NCI-H146 treated with DMSO at 0.1 percent for 48 hours (cell line): ENCODE measurements at regions not wholly inside any gene's neighbourhood (a gene's known extent, or its start where the extent isn't known, plus 50 kb on each side); places are given as distances from the start of the nearest gene placed in this dataset.

Source experiments
- DNase-seq: peaks from one replicate; lab custom pipeline; 2025; ENCODE audit not compliant: unreplicated experiment; lab: John Stamatoyannopoulos, UW

DNA sequence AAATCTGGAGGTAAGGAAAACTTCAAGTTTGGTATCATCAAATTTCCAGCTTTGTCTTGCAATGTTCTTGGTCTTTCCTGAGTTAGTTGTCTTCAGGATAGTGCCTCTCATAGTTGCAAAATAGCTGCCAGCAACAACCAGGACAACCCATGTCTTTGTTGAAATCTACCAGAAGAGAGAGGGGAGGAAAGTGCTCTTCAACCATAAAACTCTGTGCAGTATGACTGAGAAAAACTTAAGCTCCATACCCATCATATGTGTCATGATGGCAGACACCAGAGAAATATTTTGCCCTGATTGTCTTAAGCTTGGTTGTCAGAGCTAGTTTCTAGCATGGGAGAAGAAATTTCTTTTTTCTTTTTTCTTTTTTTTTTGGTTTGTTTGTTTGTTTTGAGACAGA, 103.3 kb downstream of the SPRY2 start:
- no peak for DNase-seq

DNA sequence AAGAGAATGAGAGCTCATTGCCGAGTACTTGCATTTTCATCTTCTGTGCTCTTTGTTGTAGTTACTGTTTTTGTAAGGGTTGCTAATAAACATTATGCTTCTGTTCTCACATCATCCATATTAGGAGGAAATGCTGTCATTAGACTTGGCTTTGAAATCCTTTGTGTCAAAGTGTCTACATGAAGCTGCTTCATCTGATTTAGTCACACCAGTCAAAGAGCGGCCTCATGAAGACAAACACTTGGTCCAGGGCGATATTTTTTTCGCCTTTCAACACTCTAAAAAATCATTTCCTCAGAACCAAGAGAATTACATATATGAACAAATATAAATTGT, 105.0 kb downstream of the SPRY2 start:
- no peak for DNase-seq

DNA sequence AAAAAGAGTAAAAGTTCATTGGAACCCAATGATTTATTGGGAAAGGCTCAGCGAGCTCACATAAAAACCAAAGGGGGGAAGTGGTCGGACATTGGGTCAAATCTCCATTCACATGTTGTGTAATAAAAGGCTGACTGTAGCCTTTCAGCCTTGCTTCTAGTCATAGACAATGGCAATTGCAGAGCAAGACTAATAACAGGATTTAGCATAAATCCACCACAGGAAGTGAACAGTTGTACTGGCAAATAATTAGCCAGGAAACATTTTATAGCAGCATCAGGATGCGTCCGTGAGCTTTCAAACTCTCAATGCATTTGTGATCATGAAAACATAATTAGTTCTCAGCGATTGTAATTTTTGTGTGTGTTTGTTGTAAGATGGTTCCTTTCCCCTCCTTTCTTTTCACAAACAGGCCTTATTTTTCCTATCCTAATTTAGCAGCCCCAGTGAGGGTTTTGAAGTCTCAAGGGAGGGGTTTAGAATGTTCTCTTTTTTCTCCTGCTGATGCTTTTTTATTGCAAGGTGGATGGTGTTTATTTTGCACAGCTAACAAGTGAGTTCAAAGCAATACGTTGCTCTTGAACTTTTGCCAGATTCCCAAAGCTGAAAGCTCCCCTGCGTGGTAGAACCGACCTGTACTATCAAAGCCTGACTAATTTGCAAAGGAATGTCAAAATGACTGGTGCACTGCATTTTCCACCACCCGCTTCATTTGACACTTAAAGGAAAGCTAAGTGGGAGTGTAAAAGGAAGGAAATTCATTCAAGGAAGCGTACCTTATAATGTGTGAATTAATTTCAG, 105.6 kb downstream of the SPRY2 start:
- DNase-seq, result no peak

DNA sequence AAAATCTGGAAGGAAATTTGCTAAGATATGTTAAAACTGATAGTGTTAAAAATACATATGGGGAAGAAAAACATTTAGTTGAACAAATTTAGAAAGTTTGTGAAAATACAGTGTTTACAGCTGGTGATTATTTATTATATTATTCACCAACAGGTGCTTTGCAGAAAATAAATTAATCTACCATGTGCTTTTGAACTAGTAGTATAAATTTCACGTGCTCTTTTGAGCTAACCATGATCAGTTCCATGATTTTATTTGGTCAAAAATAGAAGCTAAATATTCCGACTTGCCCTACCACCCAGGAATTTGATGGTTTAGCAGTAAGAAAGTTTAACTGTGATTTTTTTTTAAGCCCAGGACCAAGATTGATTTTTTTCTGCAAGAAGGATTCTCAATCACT, 113.3 kb downstream of the SPRY2 start:
- DNase-seq, result no peak

DNA sequence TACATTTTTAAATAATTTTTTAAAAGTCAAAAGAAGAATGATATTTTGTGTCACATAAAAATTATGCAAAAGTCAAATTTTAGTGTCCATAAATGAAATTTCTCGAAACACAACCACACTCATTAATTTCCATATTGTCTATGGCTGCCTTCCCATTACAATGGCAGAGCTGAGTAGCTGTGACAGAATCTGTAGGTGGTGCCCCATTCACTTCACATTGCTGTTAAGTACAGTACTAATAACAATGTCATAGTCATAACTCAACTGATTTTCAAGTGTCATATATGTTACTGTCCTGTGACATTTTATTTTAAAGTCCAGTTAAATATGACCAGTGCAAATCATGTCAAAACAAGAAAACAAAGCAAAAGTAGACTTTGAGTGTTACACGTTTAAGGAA, 114.3 kb downstream of the SPRY2 start:
- no peak for DNase-seq

DNA sequence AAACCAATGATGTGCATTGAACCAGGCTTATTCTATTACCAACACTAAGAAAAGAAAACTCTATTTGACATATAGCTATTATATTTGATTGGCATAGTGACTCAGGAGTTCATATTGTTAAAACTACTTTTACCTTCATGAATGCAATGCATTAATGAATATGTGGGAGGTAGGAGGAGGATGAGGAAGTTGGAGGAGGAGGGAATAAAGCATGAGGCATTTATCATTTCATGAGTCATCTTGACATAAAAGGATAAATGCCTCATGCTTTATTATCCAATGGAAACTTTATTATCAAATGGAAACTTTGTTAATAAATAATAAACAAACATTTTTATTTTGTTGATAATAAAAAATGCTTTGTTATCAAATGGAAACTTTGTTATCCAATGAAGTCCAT, 116.5 kb downstream of the SPRY2 start:
- DNase-seq, result no peak

DNA sequence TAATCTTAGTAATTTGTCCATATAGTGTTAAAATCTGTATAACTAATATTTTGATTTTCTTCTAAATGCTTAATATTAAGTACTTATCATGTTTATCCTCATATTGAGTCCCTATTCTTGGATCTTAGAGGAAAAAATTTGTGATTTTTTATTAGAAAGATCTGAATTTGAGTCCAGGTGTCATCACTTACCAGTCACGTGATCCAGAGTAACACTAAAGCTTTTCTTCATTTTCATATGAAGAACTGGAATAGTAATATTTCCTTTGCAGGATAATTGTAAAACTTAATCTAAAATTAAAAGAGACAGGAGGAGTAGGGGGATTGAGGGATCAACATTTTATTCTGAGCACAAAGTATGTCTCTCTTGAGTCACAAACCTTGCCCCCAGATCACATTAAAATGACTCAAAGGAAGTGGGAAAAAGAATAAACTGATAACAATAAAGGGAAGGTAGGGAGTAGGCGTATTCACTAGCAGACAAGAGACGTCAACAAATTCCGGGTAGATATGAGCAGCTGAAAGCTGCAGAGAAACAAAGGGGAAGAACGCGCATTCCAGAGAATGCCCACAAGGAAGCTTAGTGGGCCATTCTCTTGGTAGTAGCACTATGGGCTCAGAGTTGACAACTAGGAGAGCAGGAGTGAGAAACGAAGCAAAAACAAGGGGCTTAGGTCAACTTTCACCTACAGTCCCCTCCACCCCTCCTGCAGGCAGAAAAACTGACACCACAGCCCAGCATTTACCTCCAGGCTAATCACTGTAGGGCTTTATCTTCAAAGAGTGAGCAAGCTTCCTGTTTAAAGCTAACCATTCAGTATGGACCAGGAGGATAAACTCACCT, 123.1 kb downstream of the SPRY2 start:
- no peak for DNase-seq

DNA sequence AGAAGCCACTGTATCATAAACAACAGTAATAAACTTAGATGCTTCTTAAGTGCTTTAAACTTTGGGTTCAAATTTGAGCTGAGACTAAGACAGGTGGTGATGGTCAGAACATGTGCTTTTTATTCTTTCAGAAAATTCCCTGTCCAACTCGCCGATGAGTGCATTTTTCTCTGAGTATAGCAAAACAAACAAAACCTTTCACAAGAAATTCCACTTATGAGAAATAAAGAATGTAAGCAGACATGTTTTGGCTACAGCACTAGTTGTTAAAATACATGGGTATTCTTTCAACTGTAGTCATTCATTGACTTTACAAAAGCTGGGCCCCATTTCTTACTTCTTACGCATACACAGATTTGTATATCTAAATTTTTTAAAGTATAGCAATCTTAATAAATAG, 125.6 kb downstream of the SPRY2 start:
- DNase-seq, result no peak

DNA sequence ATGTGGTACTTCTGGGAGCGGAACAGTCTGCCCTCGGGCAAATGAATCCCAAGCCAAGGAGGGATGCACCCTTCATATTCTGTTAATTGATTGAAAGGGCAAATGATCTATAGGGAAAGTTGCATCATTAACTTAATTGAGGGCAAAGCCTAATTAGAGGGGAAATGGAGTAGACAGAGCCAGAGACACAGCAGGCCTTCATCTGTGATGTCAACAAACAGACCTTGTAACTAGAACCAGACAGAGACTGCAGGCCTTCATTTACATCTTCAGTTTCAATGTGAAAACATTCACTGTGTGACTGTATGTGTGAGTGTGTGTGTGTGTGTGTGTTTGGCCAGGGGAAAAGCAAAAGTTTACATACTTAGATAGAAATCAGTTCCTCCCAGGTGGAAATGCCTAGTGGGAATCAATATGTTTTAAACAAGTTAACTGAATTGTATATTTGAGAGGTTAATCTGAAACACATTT, 126.4 kb downstream of the SPRY2 start:
- DNase-seq, result peak; percentile 15

DNA sequence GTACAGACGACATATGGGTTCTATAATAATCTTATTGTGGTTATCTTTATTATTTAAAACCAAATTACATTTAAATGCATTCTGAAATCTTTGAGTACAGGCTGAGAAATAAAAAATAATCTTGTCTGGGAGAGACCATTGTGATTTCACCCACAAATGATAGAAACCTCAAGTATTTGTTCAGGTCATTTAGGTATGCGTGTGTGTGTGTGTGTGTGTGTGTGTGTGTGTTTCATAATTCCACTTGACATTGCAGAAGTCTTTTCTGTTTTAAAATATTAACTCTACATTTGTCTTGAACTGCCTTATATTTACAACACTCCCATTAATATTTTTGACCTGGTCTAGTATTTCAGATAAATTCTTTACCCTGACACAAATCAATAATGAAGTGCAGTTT, 126.9 kb downstream of the SPRY2 start:
- DNase-seq, result no peak

DNA sequence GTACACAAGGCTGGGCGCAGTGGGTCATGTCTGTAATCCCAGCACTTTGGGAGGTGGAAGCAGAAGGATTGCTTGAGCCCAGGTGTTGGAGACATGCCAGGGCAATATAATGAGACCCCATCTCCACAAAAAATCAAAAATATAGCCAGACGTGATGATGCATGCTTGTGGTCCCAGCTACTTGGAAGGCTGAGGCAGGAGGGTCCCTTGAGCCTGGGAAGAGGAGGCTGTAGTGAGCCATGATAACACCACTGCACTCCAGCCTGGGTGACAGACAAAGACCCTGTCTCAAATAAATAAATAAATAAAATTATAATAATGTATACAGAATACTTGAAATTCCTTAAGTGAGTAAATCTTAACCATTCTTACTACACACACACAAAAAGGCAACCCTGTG, 127.7 kb downstream of the SPRY2 start:
- DNase-seq, result no peak

DNA sequence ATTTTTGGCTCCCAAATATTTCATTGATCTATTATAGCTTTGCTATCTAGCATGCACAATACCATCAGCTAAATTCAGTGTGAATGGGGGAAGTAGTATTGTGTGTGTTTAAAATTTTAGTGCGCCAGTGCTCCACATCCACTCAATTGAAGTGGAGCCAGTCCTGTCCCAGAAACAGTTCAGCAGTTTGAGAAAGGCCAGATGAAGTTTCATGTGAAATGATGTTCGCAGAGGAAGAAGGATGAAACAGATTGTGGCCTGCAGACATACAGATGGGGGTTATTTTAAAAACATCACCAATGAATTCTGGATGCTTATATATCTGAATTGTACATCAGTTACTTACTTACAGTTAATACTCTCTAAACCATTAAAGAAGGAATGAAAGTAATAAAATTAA, 129.4 kb downstream of the SPRY2 start:
- no peak for DNase-seq

DNA sequence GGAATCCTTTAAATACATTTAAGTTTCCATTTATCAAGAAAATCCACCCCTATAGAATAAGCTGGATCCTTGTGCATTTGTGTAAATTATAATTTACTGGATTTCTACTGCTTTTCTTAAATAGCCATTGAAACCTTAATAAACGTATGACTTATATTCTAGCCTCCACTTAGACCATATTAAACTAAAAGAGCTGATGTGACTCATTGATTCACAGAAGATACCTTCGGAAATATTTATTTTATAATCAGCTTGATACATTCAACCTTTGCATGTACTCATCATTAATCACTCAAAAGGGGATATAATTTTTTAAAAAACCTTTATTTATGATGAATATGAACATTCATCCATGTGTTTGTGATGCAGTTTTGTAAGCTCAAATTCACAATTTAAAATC, 136.3 kb downstream of the SPRY2 start:
- DNase-seq, result no peak

DNA sequence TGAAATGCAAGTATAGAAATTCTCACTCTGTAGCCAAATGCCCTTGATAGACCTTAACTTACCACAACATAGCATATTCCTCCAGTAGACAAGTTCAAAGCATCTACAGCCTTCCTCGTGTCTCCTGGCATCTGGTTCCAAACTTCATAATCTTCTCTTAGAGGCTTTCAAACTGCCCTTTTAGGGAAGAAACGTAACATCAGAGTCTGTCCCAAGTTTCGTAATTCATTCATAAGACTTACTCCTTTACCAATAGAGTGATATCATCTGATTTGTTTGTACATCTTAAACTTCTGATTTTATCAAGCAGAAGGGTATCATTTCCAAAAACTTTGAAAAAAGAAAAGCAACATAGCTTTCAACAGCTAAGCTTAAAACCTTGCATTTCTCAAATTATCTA, 137.4 kb downstream of the SPRY2 start:
- DNase-seq, result no peak

DNA sequence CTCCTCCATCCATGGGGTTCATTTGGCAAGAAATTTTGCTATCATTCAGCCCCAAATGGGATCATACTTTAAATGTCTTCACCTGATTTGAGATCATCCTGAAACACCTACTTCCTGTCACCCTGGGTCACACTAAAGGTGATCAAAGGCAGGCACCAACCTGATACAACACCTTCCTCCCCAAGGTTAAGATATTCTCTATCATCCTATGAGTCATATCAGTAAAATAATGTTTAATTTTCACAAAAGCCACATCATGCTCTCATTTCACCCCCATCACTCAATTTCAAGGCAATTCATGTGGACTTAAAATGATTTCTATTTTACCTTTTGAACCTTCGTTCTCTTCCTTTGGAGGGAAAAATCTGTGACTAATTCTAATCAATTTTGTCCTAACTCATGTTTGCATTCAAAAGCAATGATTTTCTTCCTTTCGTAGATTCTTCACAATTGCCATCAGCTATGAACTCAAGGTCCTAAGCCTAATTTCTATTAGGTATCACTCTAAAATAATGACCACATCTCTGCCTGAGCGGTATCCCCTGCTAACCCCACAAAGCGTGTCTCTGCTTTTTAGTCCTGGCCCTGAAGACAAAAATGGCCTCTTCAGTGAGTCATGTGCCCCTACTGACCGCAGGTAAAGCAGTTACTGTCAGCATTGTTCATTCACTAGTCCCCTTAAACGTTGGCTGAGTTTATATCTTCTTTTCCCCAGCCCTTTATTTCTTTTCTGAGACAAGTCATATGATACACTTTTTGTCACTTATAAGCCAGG, 139.0 kb downstream of the SPRY2 start:
- DNase-seq, result no peak

DNA sequence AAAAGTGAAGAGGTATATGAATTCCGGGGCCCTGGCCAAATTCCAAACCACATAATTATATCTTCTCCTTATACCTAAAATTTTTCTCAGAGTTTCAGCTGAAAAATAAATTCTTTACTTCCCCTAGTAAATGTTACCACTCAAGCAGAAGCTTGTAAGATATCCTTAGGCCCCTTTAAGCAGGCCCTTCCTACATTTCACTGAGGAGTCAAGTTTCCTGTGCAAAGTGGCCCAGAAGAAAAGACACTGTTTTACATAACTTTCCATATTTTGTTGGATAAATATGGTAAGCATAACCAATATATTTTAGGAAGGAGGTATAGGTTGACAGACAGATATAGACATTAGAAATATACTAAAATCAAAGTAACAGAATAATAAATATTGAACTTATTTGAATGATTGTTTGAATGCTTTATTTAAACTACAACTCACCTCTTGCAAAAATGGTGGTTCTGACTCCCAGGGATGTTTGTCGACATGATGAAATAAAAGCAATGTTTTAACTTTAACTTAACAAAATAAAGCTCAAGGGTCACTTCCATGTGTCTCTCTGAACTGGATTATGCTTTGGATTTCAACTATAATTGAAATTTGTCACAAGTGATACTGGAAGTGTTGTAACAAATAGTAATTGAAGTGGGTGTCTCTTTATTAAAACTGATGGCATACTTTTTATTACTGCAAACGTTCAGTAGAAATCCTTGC, 141.2 kb downstream of the SPRY2 start:
- DNase-seq, result no peak

DNA sequence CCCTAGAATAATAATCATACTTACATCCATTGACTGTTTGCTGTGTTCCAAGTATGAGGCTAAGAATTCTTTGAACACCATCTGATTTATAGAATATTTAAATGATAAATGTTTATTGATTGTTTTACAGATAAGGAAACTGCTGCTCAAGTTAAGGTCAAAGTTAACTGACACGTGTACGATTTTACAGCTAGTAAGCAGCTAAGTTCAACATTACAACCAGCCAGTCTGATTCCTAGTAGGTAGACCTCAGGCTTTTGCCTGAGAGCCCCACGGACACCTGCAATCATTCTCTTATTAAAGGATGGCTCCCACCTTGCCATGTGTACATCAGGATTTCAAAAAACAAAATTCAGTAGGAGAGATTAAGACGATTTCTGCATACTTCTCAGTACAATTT, 141.9 kb downstream of the SPRY2 start:
- no peak for DNase-seq

DNA sequence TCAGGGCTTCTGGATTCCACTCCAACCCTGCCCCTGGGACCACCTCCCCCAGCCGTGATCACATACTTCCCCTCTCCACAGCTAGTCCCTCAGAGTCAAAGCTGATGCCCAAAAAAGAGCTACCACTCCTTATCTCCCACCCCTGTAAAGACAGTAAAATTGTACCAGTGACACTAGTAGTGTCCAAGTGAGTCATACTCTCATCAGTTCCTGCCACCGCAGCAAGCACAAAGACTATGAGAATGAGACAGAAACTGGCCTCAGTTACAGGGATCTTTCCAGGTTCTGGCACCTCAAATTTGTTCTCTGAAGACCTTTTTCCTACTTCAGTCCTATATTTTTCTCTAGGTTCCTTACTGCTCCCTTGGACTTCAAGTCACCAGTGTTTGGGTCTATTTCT, 144.2 kb downstream of the SPRY2 start:
- DNase-seq, result no peak

DNA sequence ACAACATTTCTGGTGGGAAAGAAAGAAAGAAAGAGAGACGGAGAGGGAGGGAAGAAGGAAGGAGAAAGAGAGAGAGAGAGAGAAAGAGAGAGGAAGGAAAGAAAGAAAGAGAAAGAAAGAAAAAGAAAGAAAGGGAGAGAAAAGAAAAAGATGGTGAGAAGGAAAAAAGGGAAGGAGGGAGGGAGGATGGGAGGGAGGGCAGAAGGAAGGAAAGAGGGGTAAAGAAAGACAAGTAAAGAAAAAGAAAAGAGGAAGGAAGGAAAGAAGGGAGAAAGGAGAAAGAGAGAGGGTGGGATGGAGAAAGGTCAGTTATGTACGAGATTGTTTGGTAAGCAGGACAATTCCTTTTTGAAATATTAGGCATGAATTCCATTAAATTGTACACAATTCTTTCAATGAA, 145.3 kb downstream of the SPRY2 start:
- DNase-seq, result no peak

DNA sequence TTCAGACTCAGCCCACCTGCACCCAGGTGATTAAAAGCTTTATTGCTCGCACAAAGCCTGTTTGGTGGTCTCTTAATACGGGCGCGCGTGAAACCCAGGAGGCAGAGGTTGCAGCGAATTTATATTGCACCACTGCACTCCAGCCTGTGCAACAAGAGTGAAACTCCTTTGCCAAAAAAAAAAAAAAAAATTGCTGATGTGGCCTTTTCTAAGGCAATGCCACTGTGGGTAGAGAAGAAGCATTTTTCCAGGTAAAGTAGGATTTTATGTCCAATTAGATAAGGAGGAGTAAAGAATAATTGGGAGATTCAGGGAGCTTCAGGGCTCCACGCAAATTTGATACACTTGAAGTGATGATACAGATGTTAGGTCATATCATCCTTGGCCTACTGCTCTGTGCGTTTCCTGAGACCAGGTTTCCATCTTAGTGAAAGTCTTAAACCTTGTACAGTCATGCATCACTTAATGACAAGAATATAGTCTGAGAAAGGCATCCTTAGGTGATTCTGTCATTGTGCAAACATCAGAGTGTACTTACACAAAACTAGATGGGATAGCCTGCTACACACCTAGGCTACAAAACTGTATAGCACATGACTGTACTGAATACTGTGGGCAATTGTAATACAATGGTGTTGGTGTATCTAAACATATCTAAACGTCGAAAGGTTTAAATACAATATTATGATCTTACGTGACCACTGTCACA, 150.9 kb downstream of the SPRY2 start:
- DNase-seq, result no peak
